ENCODE measurements at regions not wholly inside any gene's neighbourhood (a gene's known extent, or its start where the extent isn't known, plus 50 kb on each side); places are given as distances from the start of the nearest gene placed in this dataset.
"Not testable (repeated sequence)": the region's sequence is repeated elsewhere in the genome, so short reads cannot be mapped to it uniquely, and the experiment has no call there.

GRCh38 chr3:182631183-182632076 lies 161.9 kb upstream of the ATP11B start:
- DNase-seq = no peak

GRCh38 chr3:182632077-182632393 lies 161.3 kb upstream of the ATP11B start:
- DNase-seq = no peak

GRCh38 chr3:182633186-182633585 lies 160.1 kb upstream of the ATP11B start:
- no peak for DNase-seq

GRCh38 chr3:182636646-182637045 lies 156.7 kb upstream of the ATP11B start:
- no peak for DNase-seq

GRCh38 chr3:182637350-182638110 lies 155.8 kb upstream of the ATP11B start:
- no peak for DNase-seq

- no peak for DNase-seq
Observed at GRCh38 chr3:182644013-182644412, 149.3 kb upstream of the ATP11B start.

GRCh38 chr3:182644790-182645433 lies 148.4 kb upstream of the ATP11B start:
- no peak for DNase-seq

GRCh38 chr3:182650568-182651128 lies 142.7 kb upstream of the ATP11B start:
- no peak for DNase-seq

GRCh38 chr3:182651461-182651860 lies 141.8 kb upstream of the ATP11B start:
- DNase-seq = no peak

- DNase-seq = not testable (repeated sequence)
Observed at GRCh38 chr3:182653065-182653464, 140.2 kb upstream of the ATP11B start.

- no peak for DNase-seq
Observed at GRCh38 chr3:182668541-182668940, 124.8 kb upstream of the ATP11B start.

- DNase-seq = no peak
Observed at GRCh38 chr3:182668974-182669373, 124.3 kb upstream of the ATP11B start.

GRCh38 chr3:182671541-182671940 lies 121.8 kb upstream of the ATP11B start:
- DNase-seq = no peak

- no peak for DNase-seq
Observed at GRCh38 chr3:182671942-182672341, 121.4 kb upstream of the ATP11B start.

GRCh38 chr3:182673336-182673735 lies 120.0 kb upstream of the ATP11B start:
- DNase-seq = no peak

GRCh38 chr3:182682263-182683241 lies 110.8 kb upstream of the ATP11B start:
- DNase-seq = peak; percentile 54

- peak; percentile 82 for DNase-seq
Observed at GRCh38 chr3:182683453-182683852, 109.9 kb upstream of the ATP11B start.

GRCh38 chr3:182683858-182684257 lies 109.4 kb upstream of the ATP11B start:
- DNase-seq = no peak

- DNase-seq = no peak
Observed at GRCh38 chr3:182686033-182686886, 107.0 kb upstream of the ATP11B start.

GRCh38 chr3:182690172-182690571 lies 103.1 kb upstream of the ATP11B start:
- DNase-seq = no peak
